Keratinocyte (primary cell): ENCODE measurements at regions not wholly inside any gene's neighbourhood (a gene's known extent, or its start where the extent isn't known, plus 50 kb on each side); places are given as distances from the start of the nearest gene placed in this dataset.

Source experiments
- CTCF ChIP-seq, 3 experiments: IDR thresholded peaks in 1 of 3; conservative IDR thresholded peaks in 1 of 3; optimal IDR thresholded peaks in 1 of 3; 2 replicates in 2 of 3; 3 replicates in 1 of 3; pipeline versions ENCODE3 to v1.5.1; 2011; ENCODE audit warnings: low read length in 3 of 3, mild to moderate bottlenecking in 3 of 3, moderate library complexity in 2 of 3, control low read depth in 1 of 3, inconsistent platforms in 1 of 3; ENCODE audit not compliant: insufficient read depth in 2 of 3; ENCODE audit errors: extremely low read depth in 1 of 3
- EZH2 ChIP-seq: IDR thresholded peaks from one replicate; pipeline ENCODE4 v1.6.1; 2012; ENCODE audit warnings: inconsistent platforms, mild to moderate bottlenecking, low read length, moderate library complexity

- TF ChIP-seq CTCF (optimal IDR thresholded peaks at IDR 0.05 in 1 of 3, IDR thresholded peaks at IDR 0.05 in 1 of 3, conservative IDR thresholded peaks at IDR 0.05 in 1 of 3; ENCODE audit: extremely low read depth in 1 of 3, insufficient read depth in 2 of 3, low read length in 3 of 3) (no peak), EZH2 (no peak)
Observed at GRCh38 chr10:108615576-108616320, 1307.6 kb downstream of the XPNPEP1 start.
